ENCODE measurements at regions not wholly inside any gene's neighbourhood (a gene's known extent, or its start where the extent isn't known, plus 50 kb on each side); places are given as distances from the start of the nearest gene placed in this dataset.
"Not testable (repeated sequence)": the region's sequence is repeated elsewhere in the genome, so short reads cannot be mapped to it uniquely, and the experiment has no call there.

- Mint-ChIP-seq H3K4me3 (no peak overlapping the region), H3K36me3 (ENCODE audit: low read depth) (no peaks in the 10 kb centered on the region), H3K27me3 (no peaks in the 10 kb centered on the region), H3K27ac (no peak overlapping the region), H3K9me3 (peaks cover 34% of the 10 kb centered on the region), H3K4me1 (ENCODE audit: low read depth) (no peaks in the 10 kb centered on the region)
- intact Hi-C loops (cut with micrococcal nuclease) = no loop called here
Observed at GRCh38 chr2:123656590-123656989, 368.5 kb upstream of the CNTNAP5 start.

DNA sequence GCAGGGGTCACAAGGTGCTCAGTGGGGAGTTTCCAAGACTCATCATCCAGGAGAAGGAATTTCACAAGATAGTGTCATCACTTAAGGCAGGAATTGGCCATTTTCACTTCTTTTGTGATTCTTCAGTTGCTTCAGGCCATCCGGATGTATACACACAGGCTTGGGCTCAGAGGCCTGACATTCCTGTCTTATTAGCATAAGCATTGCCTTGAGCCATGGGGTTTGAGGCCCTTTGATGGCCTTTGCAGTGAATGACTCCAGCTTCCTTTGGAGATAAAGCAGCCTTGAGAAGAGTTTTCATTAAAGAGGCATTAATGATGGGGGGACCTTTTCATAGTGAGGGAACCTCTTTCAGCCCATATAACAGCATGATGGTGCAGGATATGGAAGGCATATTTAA is 366.0 kb upstream of the CNTNAP5 start:
- no peaks in the 10 kb centered on the region for H3K27me3 Mint-ChIP-seq
- H3K27ac Mint-ChIP-seq = no peak overlapping the region
- H3K9me3 Mint-ChIP-seq = peaks cover 34% of the 10 kb centered on the region
- H3K4me3 Mint-ChIP-seq = no peak overlapping the region
- intact Hi-C loops (cut with micrococcal nuclease) = no loop called here
- no peaks in the 10 kb centered on the region for H3K36me3 Mint-ChIP-seq (ENCODE audit: low read depth)
- H3K4me1 Mint-ChIP-seq (ENCODE audit: low read depth) = no peaks in the 10 kb centered on the region

DNA sequence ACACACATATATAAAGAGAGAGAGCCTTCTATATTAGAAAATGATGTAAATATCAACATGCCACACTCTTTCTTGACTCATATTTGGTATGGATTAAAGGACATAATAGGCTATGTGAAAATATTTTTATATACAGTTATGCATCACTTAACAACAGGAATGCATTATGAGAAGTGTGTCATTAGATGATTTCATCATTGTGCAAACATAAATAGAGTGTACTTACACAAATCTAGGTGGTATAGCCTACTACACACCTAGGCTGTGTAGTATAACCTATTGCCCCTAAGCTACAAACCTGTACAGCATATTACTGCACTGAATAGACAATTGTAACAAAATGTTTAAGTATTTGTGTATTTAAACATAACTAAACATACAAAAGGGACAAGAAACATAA is 354.8 kb upstream of the CNTNAP5 start:
- H3K27me3 Mint-ChIP-seq = no peaks in the 10 kb centered on the region
- H3K27ac Mint-ChIP-seq = no peak overlapping the region
- no peaks in the 10 kb centered on the region for H3K4me1 Mint-ChIP-seq (ENCODE audit: low read depth)
- no peak overlapping the region for H3K4me3 Mint-ChIP-seq
- no peaks in the 10 kb centered on the region for H3K9me3 Mint-ChIP-seq
- intact Hi-C loops (cut with micrococcal nuclease) = no loop called here
- no peaks in the 10 kb centered on the region for H3K36me3 Mint-ChIP-seq (ENCODE audit: low read depth)

DNA sequence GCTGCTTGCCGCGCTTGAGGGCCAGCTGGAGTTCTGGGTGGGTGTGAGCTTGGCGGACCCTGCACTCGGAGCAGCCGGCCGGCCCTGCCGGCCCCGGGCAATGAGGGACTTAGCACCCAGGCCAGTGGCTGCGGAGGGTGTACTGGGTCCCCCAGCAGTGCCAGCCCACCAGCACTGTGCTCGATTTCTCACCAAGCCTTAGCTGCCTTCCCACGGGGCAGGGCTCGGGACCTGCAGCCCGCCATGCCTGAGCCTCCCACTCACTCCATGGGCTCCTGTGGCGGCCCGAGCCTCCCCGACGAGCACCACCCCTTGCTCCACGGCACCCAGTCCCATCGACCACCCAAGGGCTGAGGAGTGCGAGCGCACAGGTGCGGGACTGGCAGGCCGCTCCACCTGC is 341.3 kb upstream of the CNTNAP5 start:
- H3K4me1 Mint-ChIP-seq (ENCODE audit: low read depth); H3K27ac Mint-ChIP-seq; H3K27me3 Mint-ChIP-seq; H3K36me3 Mint-ChIP-seq (ENCODE audit: low read depth); H3K4me3 Mint-ChIP-seq; intact Hi-C loops (cut with micrococcal nuclease): not testable (repeated sequence)
- H3K9me3 Mint-ChIP-seq = peaks cover 45% of the 10 kb centered on the region

DNA sequence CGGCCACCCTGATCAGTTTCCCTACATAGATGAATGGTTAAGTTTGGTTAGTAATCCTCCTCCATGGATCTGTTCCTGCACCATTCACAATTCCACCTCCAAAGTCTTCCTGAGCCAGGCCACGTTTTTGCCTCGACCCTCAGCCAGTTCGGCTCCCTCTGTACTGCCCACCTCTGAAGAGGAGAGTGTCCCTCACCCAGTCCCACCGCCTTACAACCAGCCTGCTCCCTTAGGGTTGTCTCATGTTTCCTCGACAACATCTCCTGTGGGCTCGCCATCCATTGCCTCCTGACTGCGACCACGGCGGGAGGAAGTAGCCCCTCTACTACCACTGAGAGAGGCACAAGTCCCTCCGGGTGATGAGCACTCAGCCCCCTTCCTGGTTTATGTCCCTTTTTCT is 338.0 kb upstream of the CNTNAP5 start:
- H3K4me3 Mint-ChIP-seq = no peak overlapping the region
- peaks cover 6% of the 10 kb centered on the region for H3K4me1 Mint-ChIP-seq (ENCODE audit: low read depth)
- H3K9me3 Mint-ChIP-seq = peaks cover 41% of the 10 kb centered on the region

DNA sequence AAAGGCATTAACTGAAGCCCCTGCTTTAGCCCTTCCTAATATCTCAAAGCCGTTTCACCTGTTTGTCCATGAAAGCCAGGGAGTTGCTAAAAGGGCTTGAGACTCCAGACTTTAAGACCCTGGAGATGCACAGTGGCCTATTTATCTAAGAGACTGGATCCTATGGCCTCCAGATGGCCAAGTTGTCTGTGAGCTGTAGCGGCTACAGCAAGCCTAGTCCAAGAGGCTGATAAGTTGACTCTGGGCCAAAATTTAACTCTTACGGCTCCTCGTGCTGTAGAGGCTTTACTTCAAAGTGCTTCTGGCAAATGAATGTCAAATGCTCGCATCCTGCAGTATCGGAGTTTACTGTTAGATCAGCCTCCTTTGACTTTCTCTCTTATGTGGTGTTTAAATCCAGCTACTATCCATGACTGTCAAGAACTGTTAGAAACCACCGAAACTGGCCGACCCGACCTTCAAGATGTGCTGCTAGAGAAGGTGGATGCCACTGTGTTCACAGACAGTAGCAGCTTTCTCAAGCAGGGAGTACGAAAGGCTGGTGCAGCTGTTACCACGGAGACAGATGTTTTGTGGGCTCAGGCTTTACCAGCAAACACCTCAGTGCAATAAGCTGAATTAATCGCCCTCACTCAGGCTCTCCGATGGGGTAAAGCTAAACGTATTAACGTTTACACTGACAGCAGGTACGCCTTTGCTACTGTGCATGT is 336.7 kb upstream of the CNTNAP5 start:
- H3K4me3 Mint-ChIP-seq = no peak overlapping the region
- H3K4me1 Mint-ChIP-seq (ENCODE audit: low read depth) = peaks cover 18% of the 10 kb centered on the region
- no peaks in the 10 kb centered on the region for H3K27me3 Mint-ChIP-seq
- intact Hi-C loops (cut with micrococcal nuclease) = no loop called here
- no peak overlapping the region for H3K27ac Mint-ChIP-seq
- peaks cover 28% of the 10 kb centered on the region for H3K9me3 Mint-ChIP-seq
- no peaks in the 10 kb centered on the region for H3K36me3 Mint-ChIP-seq (ENCODE audit: low read depth)

More for the DNA sequence above, 338.0 kb upstream of the CNTNAP5 start:
- intact Hi-C loops (cut with micrococcal nuclease) = no loop called here
- Mint-ChIP-seq H3K36me3 (ENCODE audit: low read depth) (no peaks in the 10 kb centered on the region), H3K27ac (no peak overlapping the region), H3K27me3 (no peaks in the 10 kb centered on the region)

DNA sequence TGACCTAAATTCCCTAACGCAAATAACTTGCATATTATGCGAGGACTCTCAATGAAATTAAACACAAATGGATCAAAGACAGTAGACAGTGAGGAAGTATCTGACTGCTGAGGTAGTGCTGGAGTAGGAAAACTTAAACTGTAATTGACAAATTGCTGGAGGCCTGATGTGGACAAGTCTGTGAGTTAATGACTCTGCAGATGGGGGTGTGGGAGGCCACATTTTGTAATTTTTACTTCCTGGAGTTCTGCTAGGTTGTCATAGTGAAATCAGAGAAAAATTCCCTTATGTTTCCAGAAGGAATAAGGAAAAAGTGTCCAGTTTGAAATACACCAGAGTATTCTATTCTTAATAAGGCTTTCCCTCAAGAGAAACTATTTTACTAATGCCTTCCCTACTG is 333.0 kb upstream of the CNTNAP5 start:
- H3K4me1 Mint-ChIP-seq (ENCODE audit: low read depth) = peaks cover 38% of the 10 kb centered on the region
- no peak overlapping the region for H3K4me3 Mint-ChIP-seq
- intact Hi-C loops (cut with micrococcal nuclease) = no loop called here
- H3K9me3 Mint-ChIP-seq = peaks cover 6% of the 10 kb centered on the region
- peak overlapping the region; percentile 31 for H3K27ac Mint-ChIP-seq
- H3K36me3 Mint-ChIP-seq (ENCODE audit: low read depth) = no peaks in the 10 kb centered on the region
- no peaks in the 10 kb centered on the region for H3K27me3 Mint-ChIP-seq

GRCh38 chr2:123693836-123694235 is 331.3 kb upstream of the CNTNAP5 start:
- no peak overlapping the region for H3K4me3 Mint-ChIP-seq
- H3K4me1 Mint-ChIP-seq (ENCODE audit: low read depth) = peaks cover 38% of the 10 kb centered on the region

GRCh38 chr2:123695426-123695825 is 329.7 kb upstream of the CNTNAP5 start:
- no peak overlapping the region for H3K27ac Mint-ChIP-seq
- H3K36me3 Mint-ChIP-seq (ENCODE audit: low read depth) = no peaks in the 10 kb centered on the region
- no peak overlapping the region for H3K4me3 Mint-ChIP-seq
- no peaks in the 10 kb centered on the region for H3K9me3 Mint-ChIP-seq
- H3K27me3 Mint-ChIP-seq = no peaks in the 10 kb centered on the region
- intact Hi-C loops (cut with micrococcal nuclease) = no loop called here
- H3K4me1 Mint-ChIP-seq (ENCODE audit: low read depth) = peaks cover 38% of the 10 kb centered on the region

More at GRCh38 chr2:123693836-123694235, 331.3 kb upstream of the CNTNAP5 start:
- Mint-ChIP-seq H3K27me3 (no peaks in the 10 kb centered on the region), H3K9me3 (no peaks in the 10 kb centered on the region), H3K36me3 (ENCODE audit: low read depth) (no peaks in the 10 kb centered on the region), H3K27ac (peak overlapping the region; percentile 31)
- intact Hi-C loops (cut with micrococcal nuclease) = no loop called here

DNA sequence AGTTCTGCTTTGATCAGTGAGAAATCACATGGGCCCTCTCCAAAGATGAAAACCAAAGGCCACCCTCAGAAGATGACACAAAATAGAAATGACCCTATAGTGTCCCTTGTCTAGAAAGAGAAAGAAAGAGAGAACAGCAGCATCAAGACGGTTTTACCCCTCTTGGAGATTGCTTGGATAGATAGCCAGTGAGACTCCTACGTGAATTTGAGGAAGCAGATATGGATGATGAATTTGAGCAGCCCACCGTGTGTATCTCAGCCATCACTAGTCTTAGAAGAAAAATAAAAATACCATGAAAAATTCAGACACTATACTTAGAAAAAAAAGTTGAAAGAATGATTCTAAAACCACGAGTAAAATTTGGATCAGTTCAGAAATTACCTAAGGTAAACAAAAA is 329.1 kb upstream of the CNTNAP5 start:
- Mint-ChIP-seq H3K27ac (no peak overlapping the region), H3K4me3 (no peak overlapping the region), H3K4me1 (ENCODE audit: low read depth) (peaks cover 38% of the 10 kb centered on the region), H3K9me3 (no peaks in the 10 kb centered on the region), H3K36me3 (ENCODE audit: low read depth) (no peaks in the 10 kb centered on the region), H3K27me3 (no peaks in the 10 kb centered on the region)
- intact Hi-C loops (cut with micrococcal nuclease) = no loop called here

DNA sequence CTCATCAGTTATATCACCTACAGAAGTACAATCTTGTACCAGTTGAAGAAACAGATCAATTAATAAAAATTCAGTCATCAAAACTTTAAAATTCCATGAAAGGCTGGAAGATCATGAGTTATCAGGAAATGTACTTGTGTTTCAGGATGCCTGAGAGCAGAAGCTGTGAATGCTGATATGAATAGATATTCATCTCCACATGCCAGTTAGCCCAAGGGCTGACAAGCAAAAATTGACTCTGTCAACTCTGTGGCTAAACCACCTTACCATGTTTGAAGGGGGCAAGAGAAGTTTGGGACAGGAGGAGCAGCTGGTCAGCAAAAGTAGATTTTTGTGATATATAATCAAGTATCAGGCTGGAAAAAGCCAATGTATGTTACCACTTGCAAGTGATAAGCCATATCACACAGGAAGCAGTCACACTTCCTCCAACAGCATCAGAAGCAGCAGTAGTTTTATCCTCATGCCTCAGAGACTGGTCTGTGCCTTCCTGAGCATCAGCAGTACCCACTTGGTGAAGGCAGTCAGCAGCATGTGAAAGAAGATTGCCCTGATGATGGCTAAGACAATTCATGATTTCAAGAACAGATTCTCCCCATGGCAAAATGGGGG is 328.2 kb upstream of the CNTNAP5 start:
- Mint-ChIP-seq H3K4me3 (no peak overlapping the region), H3K36me3 (ENCODE audit: low read depth) (no peaks in the 10 kb centered on the region)
- intact Hi-C loops (cut with micrococcal nuclease) = no loop called here

DNA sequence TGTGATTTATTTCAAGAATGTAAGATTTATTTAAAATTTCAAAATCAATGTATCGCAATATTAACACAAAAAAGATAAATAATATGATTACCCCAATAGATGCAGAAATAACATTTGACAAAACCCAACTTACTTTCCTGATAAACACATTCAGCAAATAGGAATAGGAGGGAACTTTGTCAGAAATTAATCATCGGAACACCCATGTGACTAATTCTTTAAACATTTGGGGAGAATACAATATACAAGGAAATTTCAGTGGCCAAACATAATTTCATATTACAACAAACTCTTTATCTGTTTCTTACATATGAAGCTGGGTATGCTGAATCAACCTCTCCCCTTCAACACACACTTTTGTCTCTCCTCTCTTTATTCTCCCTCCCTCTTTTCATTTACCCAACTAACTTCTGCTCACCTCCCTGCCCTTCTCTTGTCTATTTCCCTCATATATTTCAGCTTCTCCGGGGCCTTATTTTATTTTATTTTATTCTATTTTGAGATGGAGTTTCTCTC is 309.6 kb upstream of the CNTNAP5 start:
- Mint-ChIP-seq H3K27ac (no peak overlapping the region), H3K4me1 (ENCODE audit: low read depth) (no peaks in the 10 kb centered on the region), H3K9me3 (peaks cover 9% of the 10 kb centered on the region), H3K4me3 (no peak overlapping the region), H3K36me3 (ENCODE audit: low read depth) (no peaks in the 10 kb centered on the region), H3K27me3 (no peaks in the 10 kb centered on the region)
- intact Hi-C loops (cut with micrococcal nuclease) = no loop called here

More for the DNA sequence above, 328.2 kb upstream of the CNTNAP5 start:
- no peaks in the 10 kb centered on the region for H3K9me3 Mint-ChIP-seq
- H3K27me3 Mint-ChIP-seq = no peaks in the 10 kb centered on the region
- peaks cover 34% of the 10 kb centered on the region for H3K4me1 Mint-ChIP-seq (ENCODE audit: low read depth)
- no peak overlapping the region for H3K27ac Mint-ChIP-seq

DNA sequence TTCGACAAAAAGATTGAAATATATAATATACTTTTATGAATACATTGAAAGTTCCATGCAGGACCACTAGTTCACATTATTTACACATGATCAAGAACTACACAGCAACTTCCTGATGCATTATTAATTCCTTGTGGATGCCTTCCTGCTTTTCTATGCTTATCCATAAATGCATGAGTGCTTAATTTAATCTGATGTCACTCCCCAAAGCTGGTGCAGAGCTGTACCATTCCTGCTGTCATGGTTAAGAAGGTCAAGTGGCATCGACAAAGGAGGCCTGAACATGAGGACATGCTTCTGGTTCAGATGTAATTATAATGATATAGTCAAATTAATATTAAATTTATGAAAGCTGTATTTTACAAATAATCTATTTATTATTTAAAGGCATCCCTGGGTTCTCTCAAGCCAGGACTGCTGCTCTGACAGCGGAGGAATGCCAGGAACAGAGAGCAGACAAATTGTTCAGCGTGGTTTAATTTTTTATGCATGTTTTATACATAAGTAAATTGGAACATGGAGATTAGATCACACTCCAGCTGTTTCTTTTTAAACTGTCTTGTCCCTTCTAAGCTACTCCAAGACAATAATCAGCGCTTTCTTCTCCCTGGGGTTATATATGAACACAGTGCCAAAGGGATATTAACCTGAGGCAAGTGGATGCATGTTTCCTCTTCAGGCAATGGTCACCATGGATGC is 307.3 kb upstream of the CNTNAP5 start:
- no peak overlapping the region for H3K4me3 Mint-ChIP-seq
- no peak overlapping the region for H3K27ac Mint-ChIP-seq
- H3K27me3 Mint-ChIP-seq = no peaks in the 10 kb centered on the region
- H3K9me3 Mint-ChIP-seq = no peaks in the 10 kb centered on the region
- H3K4me1 Mint-ChIP-seq (ENCODE audit: low read depth) = no peaks in the 10 kb centered on the region
- no peaks in the 10 kb centered on the region for H3K36me3 Mint-ChIP-seq (ENCODE audit: low read depth)
- intact Hi-C loops (cut with micrococcal nuclease) = no loop called here

GRCh38 chr2:123720760-123721159 is 304.3 kb upstream of the CNTNAP5 start:
- H3K4me1 Mint-ChIP-seq (ENCODE audit: low read depth) = no peaks in the 10 kb centered on the region
- no peak overlapping the region for H3K27ac Mint-ChIP-seq
- H3K36me3 Mint-ChIP-seq (ENCODE audit: low read depth) = no peaks in the 10 kb centered on the region
- no peaks in the 10 kb centered on the region for H3K27me3 Mint-ChIP-seq
- H3K4me3 Mint-ChIP-seq = no peak overlapping the region
- intact Hi-C loops (cut with micrococcal nuclease) = no loop called here
- H3K9me3 Mint-ChIP-seq = no peaks in the 10 kb centered on the region

Measured in dendritic cell treated with granulocyte-macrophage colony-stimulating factor and Interleukin-4, amounts not matched to agents 40 ng/mL and 50 ng/mL, for 4 days (primary cell).